Neural crest cell (in vitro differentiated cells): ENCODE measurements at regions not wholly inside any gene's neighbourhood (a gene's known extent, or its start where the extent isn't known, plus 50 kb on each side); places are given as distances from the start of the nearest gene placed in this dataset.

ENCODE experiments used
- DNase-seq: peaks from one replicate; pipeline ENCODE4 v3.0.0; 2021; ENCODE audit warnings: low read depth, mixed read lengths, low spot score
- H3K27ac Mint-ChIP-seq: one replicate; pipeline ENCODE4 v1.8.0; 2021; ENCODE audit warnings: mild to moderate bottlenecking, mixed read lengths; ENCODE audit not compliant: unreplicated experiment
- H3K27me3 Mint-ChIP-seq: 2 replicates; pipeline ENCODE4 v1.8.0; 2021; ENCODE audit warnings: low read depth, mild to moderate bottlenecking, mixed read lengths
- H3K36me3 Mint-ChIP-seq: 2 replicates; pipeline ENCODE4 v1.8.0; 2021; ENCODE audit warnings: low read depth, mild to moderate bottlenecking, mixed read lengths
- H3K4me1 Mint-ChIP-seq: 2 replicates; pipeline ENCODE4 v1.8.0; 2021; ENCODE audit warnings: mixed read lengths
- H3K4me3 Mint-ChIP-seq: one replicate; pipeline ENCODE4 v1.8.0; 2021; ENCODE audit warnings: mild to moderate bottlenecking, mixed read lengths
- H3K9me3 Mint-ChIP-seq: 2 replicates; pipeline ENCODE4 v1.8.0; 2021; ENCODE audit warnings: mixed read lengths
- TF ChIP-seq, protein P1 (sequence below): fragments of 200-600 bp; sonication (generic); conservative IDR thresholded peaks from 2 replicates; pipeline ENCODE4 v1.5.0; 2021; ENCODE audit warnings: antibody characterized with exemption, mild to moderate bottlenecking

- Mint-ChIP-seq H3K4me3 (no peak overlapping the region), H3K36me3 (no peaks in the 10 kb centered on the region), H3K9me3 (peaks cover 14% of the 10 kb centered on the region), H3K27ac (no peak overlapping the region), H3K27me3 (no peaks in the 10 kb centered on the region), H3K4me1 (peaks cover 9% of the 10 kb centered on the region)
- no peak for DNase-seq
- TF ChIP-seq, protein P1, sequence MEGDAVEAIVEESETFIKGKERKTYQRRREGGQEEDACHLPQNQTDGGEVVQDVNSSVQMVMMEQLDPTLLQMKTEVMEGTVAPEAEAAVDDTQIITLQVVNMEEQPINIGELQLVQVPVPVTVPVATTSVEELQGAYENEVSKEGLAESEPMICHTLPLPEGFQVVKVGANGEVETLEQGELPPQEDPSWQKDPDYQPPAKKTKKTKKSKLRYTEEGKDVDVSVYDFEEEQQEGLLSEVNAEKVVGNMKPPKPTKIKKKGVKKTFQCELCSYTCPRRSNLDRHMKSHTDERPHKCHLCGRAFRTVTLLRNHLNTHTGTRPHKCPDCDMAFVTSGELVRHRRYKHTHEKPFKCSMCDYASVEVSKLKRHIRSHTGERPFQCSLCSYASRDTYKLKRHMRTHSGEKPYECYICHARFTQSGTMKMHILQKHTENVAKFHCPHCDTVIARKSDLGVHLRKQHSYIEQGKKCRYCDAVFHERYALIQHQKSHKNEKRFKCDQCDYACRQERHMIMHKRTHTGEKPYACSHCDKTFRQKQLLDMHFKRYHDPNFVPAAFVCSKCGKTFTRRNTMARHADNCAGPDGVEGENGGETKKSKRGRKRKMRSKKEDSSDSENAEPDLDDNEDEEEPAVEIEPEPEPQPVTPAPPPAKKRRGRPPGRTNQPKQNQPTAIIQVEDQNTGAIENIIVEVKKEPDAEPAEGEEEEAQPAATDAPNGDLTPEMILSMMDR: no peak
Measured at GRCh38 chr14:45916340-45916953, 663.4 kb upstream of the MIS18BP1 start.

DNA sequence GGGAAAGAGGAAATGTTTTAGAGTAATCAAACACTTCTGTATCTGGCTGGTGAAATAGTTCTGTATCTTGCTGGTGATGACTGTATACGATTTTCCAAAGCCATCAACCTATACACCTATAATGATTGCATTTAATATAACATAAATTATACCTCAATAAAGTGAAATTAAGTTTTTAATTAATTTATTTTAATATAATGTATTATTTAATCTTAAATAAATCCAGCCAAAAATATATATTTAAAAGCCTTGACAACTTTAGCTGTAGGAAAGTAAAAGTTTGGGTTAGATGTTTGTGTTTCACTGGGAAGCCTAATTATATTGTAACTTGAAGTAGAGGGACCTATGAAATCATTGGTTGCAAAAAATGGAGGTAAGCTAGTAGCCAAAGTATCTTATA, 654.8 kb upstream of the MIS18BP1 start:
- DNase-seq: no peak
- no peaks in the 10 kb centered on the region for H3K4me1 Mint-ChIP-seq
- TF ChIP-seq, protein P1: no peak
- H3K36me3 Mint-ChIP-seq: no peaks in the 10 kb centered on the region
- no peak overlapping the region for H3K4me3 Mint-ChIP-seq
- peaks cover 2% of the 10 kb centered on the region for H3K9me3 Mint-ChIP-seq
- no peaks in the 10 kb centered on the region for H3K27me3 Mint-ChIP-seq
- no peak overlapping the region for H3K27ac Mint-ChIP-seq

DNA sequence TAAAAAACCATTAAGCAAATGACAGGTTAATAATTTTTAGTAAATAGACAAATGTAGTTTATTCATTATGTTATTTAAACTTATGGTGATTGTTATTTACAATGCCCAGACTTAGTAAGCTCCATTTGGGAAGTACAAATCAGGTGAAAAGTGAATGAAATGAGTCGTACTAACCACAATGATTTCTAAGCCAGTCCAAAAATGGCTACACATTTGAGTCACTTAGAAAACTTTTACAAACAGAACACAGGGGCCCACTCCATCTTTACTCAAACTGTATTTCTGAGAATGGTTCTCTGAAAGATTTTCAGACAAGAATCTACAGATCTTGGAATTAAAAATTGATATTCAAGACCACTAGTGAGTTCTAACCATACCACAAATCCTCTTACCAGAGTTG, 653.3 kb upstream of the MIS18BP1 start:
- no peak overlapping the region for H3K4me3 Mint-ChIP-seq
- H3K4me1 Mint-ChIP-seq: no peaks in the 10 kb centered on the region
- H3K9me3 Mint-ChIP-seq: no peaks in the 10 kb centered on the region
- no peaks in the 10 kb centered on the region for H3K36me3 Mint-ChIP-seq
- DNase-seq: no peak
- TF ChIP-seq, protein P1: no peak
- H3K27me3 Mint-ChIP-seq: no peaks in the 10 kb centered on the region
- no peak overlapping the region for H3K27ac Mint-ChIP-seq

- H3K27ac Mint-ChIP-seq: no peak overlapping the region
- no peaks in the 10 kb centered on the region for H3K9me3 Mint-ChIP-seq
- no peaks in the 10 kb centered on the region for H3K27me3 Mint-ChIP-seq
- no peak for DNase-seq
- H3K4me1 Mint-ChIP-seq: no peaks in the 10 kb centered on the region
- TF ChIP-seq, protein P1: no peak
- H3K4me3 Mint-ChIP-seq: no peak overlapping the region
- no peaks in the 10 kb centered on the region for H3K36me3 Mint-ChIP-seq
Measured at GRCh38 chr14:45905672-45906071, 652.7 kb upstream of the MIS18BP1 start.

DNA sequence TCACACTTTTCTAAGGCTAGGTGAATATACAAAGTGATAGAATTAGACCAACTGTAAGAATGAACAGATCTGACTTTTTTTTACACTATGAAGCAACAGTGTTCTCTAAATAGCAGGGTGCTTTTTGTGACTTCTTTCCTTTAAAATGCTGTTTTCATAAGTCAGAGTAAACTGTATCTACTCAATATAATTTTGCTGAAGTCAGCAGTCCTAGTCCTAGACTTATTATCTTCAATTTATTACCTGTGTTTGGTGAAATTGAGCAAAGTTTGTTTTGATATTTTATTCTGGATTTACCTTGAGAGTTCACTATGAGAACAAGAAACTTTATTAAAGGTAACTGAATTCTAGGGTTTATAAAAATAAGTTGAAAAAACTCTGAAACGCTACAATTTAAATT, 651.3 kb upstream of the MIS18BP1 start:
- Mint-ChIP-seq H3K4me3 (no peak overlapping the region), H3K27ac (no peak overlapping the region), H3K9me3 (no peaks in the 10 kb centered on the region), H3K27me3 (no peaks in the 10 kb centered on the region), H3K36me3 (no peaks in the 10 kb centered on the region), H3K4me1 (no peaks in the 10 kb centered on the region)
- DNase-seq: no peak
- TF ChIP-seq, protein P1: no peak

GRCh38 chr14:45902241-45902640, 649.2 kb upstream of the MIS18BP1 start:
- Mint-ChIP-seq H3K27ac (no peak overlapping the region), H3K9me3 (no peaks in the 10 kb centered on the region), H3K4me1 (no peaks in the 10 kb centered on the region), H3K4me3 (no peak overlapping the region), H3K36me3 (no peaks in the 10 kb centered on the region), H3K27me3 (no peaks in the 10 kb centered on the region)
- TF ChIP-seq, protein P1: no peak
- no peak for DNase-seq
